OCI-LY3 (cell line): ENCODE measurements at regions not wholly inside any gene's neighbourhood (a gene's known extent, or its start where the extent isn't known, plus 50 kb on each side); places are given as distances from the start of the nearest gene placed in this dataset.

Experiments
- CTCF ChIP-seq: fragments of 200-600, 300-600 bp; sonication (generic); IDR thresholded peaks from 2 replicates; pipeline ENCODE4 v1.5.1; 2014; ENCODE audit warnings: antibody characterized with exemption, low read length, low read depth
- EZH2phosphoT487 ChIP-seq: fragments of 200-600 bp; shearing (Covaris generic); IDR thresholded peaks from 2 replicates; pipeline ENCODE4 v1.6.1; 2018; ENCODE audit warnings: antibody characterized with exemption, mixed run types, low read depth

DNA sequence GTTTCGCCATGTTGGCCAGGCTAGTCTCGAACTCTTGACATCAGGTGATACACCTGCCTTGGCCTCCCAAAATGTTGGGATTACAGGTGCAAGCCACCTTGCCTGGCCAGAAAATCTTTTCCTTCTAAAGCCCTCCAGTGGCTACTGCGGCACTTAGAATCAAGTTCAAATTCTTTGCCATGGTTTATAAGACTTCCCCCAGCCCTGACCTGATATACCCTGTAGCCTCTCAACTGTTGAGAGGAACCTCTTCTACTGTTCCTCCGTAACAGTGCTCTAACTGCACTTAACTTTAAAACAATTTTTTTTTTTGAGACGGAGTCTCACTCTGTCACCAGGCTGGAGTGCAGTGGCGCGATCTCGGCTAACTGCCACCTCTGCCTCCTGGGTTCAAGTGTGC lies 235.6 kb downstream of the BCAS1 start:
- TF ChIP-seq EZH2phosphoT487 (no peak), CTCF (no peak)
